Progenitor cell of endocrine pancreas (in vitro differentiated cells): ENCODE measurements at regions not wholly inside any gene's neighbourhood (a gene's known extent, or its start where the extent isn't known, plus 50 kb on each side); places are given as distances from the start of the nearest gene placed in this dataset.

Source experiments
- DNase-seq: peaks from one replicate; pipeline ENCODE4 v3.0.0; 2021; ENCODE audit warnings: low spot score; ENCODE audit not compliant: unreplicated experiment
- H3K27ac Mint-ChIP-seq: 2 replicates; pipeline ENCODE4 v1.8.0; 2021; ENCODE audit warnings: mild to moderate bottlenecking, moderate library complexity, mixed read lengths
- H3K27me3 Mint-ChIP-seq: 2 replicates; pipeline ENCODE4 v1.8.0; 2021; ENCODE audit warnings: mixed read lengths
- H3K36me3 Mint-ChIP-seq: 2 replicates; pipeline ENCODE4 v1.8.0; 2022; ENCODE audit warnings: mixed read lengths; ENCODE audit not compliant: insufficient read depth
- H3K4me1 Mint-ChIP-seq: 2 replicates; pipeline ENCODE4 v1.8.0; 2021; ENCODE audit warnings: low read depth, mixed read lengths
- H3K4me3 Mint-ChIP-seq: 2 replicates; pipeline ENCODE4 v1.8.0; 2021; ENCODE audit warnings: low read depth, mild to moderate bottlenecking, moderate library complexity, mixed read lengths
- H3K9me3 Mint-ChIP-seq: 2 replicates; pipeline ENCODE4 v1.8.0; 2021; ENCODE audit warnings: low read depth, mixed read lengths
- TF ChIP-seq, protein P1 (sequence below): fragments of 200-600 bp; sonication (generic); IDR thresholded peaks from one replicate; pipeline ENCODE4 v1.5.0; 2021; ENCODE audit warnings: antibody characterized with exemption, mild to moderate bottlenecking; ENCODE audit not compliant: unreplicated experiment

DNA sequence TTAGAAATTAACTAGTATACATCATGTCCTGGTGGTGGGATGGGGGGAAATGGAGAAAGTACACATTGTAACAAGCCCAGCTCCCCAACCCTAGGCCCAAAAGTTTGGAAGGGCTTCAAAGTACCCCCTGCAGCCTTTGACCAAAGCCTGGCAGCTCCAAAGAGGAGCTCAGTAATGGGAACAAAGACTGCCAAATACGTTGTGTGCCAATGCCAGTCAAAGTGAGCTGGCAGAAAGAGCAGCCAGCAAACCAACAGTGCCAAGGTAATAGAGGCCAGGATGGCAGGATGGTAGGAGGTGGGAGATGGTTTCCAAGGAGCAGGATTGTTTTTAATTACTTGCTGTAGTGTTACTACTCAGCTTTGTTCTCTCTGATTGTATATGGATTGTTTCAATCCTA lies 248.3 kb downstream of the COX7C start:
- no peak overlapping the region for H3K4me3 Mint-ChIP-seq

GRCh38 chr5:86869268-86869667 lies 251.5 kb downstream of the COX7C start:
- H3K4me3 Mint-ChIP-seq, result no peak overlapping the region
- no peaks in the 10 kb centered on the region for H3K4me1 Mint-ChIP-seq
- no peak overlapping the region for H3K27ac Mint-ChIP-seq
- no peaks in the 10 kb centered on the region for H3K36me3 Mint-ChIP-seq
- DNase-seq, result no peak
- TF ChIP-seq, protein P1, sequence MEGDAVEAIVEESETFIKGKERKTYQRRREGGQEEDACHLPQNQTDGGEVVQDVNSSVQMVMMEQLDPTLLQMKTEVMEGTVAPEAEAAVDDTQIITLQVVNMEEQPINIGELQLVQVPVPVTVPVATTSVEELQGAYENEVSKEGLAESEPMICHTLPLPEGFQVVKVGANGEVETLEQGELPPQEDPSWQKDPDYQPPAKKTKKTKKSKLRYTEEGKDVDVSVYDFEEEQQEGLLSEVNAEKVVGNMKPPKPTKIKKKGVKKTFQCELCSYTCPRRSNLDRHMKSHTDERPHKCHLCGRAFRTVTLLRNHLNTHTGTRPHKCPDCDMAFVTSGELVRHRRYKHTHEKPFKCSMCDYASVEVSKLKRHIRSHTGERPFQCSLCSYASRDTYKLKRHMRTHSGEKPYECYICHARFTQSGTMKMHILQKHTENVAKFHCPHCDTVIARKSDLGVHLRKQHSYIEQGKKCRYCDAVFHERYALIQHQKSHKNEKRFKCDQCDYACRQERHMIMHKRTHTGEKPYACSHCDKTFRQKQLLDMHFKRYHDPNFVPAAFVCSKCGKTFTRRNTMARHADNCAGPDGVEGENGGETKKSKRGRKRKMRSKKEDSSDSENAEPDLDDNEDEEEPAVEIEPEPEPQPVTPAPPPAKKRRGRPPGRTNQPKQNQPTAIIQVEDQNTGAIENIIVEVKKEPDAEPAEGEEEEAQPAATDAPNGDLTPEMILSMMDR, result no peak
- H3K27me3 Mint-ChIP-seq, result no peaks in the 10 kb centered on the region
- no peaks in the 10 kb centered on the region for H3K9me3 Mint-ChIP-seq

More for the DNA sequence above, 248.3 kb downstream of the COX7C start:
- Mint-ChIP-seq H3K4me1 (no peaks in the 10 kb centered on the region), H3K9me3 (no peaks in the 10 kb centered on the region), H3K36me3 (no peaks in the 10 kb centered on the region), H3K27ac (no peak overlapping the region), H3K27me3 (no peaks in the 10 kb centered on the region)
- TF ChIP-seq, protein P1, result no peak
- no peak for DNase-seq

DNA sequence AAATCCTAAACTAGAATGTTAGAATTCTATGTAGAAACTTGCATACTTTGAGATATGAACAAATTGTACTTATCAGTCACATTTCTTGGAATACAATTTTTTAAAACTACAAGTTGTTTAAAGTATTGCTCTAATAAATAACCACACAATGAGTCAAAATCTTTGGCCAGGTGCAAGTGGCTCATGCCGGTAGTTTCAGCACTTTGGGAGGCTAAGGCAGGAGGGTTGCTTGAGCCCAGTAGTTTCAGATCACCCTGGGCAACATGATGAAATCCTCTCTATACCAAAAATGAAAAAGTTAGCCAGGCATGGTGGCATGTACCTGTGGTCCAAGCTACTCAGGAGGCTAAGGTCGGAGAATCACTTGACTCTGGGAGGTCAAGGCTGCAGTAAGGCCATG lies 257.8 kb downstream of the COX7C start:
- Mint-ChIP-seq H3K4me1 (peaks cover 10% of the 10 kb centered on the region), H3K9me3 (no peaks in the 10 kb centered on the region), H3K36me3 (no peaks in the 10 kb centered on the region), H3K27ac (no peak overlapping the region), H3K27me3 (no peaks in the 10 kb centered on the region), H3K4me3 (no peak overlapping the region)
- no peak for DNase-seq
- TF ChIP-seq, protein P1, result no peak

- Mint-ChIP-seq H3K36me3 (no peaks in the 10 kb centered on the region), H3K9me3 (no peaks in the 10 kb centered on the region), H3K27ac (no peak overlapping the region), H3K4me3 (no peak overlapping the region), H3K4me1 (peaks cover 10% of the 10 kb centered on the region), H3K27me3 (no peaks in the 10 kb centered on the region)
- TF ChIP-seq, protein P1, result no peak
- DNase-seq, result no peak
Observed at GRCh38 chr5:86878250-86878649, 260.5 kb downstream of the COX7C start.

- Mint-ChIP-seq H3K4me1 (peaks cover 10% of the 10 kb centered on the region), H3K27me3 (no peaks in the 10 kb centered on the region), H3K27ac (no peak overlapping the region), H3K36me3 (no peaks in the 10 kb centered on the region), H3K4me3 (no peak overlapping the region), H3K9me3 (no peaks in the 10 kb centered on the region)
- TF ChIP-seq, protein P1, result no peak
- no peak for DNase-seq
Observed at GRCh38 chr5:86879086-86879485, 261.3 kb downstream of the COX7C start.
